GM23338 (cell line): ENCODE measurements at regions not wholly inside any gene's neighbourhood (a gene's known extent, or its start where the extent isn't known, plus 50 kb on each side); places are given as distances from the start of the nearest gene placed in this dataset.
"Not testable (repeated sequence)": the region's sequence is repeated elsewhere in the genome, so short reads cannot be mapped to it uniquely, and the experiment has no call there.

Source experiments
- ATAC-seq: fragments of 200-7000 bp; cut with Tn5 transposase; 3 replicates; pipeline ENCODE4 v1.9.1; 2020
- DNase-seq: peaks from one replicate; pipeline ENCODE4 v3.0.0-alpha.2; 2015; ENCODE audit warnings: low spot score
- H2AFZ ChIP-seq: fragments of 200-600 bp; sonication (generic); 2 replicates; pipeline ENCODE4 v1.8.0; 2016; ENCODE audit warnings: antibody characterized with exemption, mild to moderate bottlenecking, moderate library complexity
- H3F3A ChIP-seq: fragments of 200-600 bp; sonication (generic); replicated peaks from 2 replicates; pipeline ENCODE4 v1.8.0; 2017; ENCODE audit warnings: antibody characterized with exemption, mixed run types, low read depth
- H3K27ac ChIP-seq: fragments of 200-600 bp; sonication (generic); 2 replicates; pipeline ENCODE4 v1.6.1; 2016; ENCODE audit warnings: low read depth
- H3K27me3 ChIP-seq: fragments of 200-600 bp; sonication (generic); 2 replicates; pipeline ENCODE4 v1.8.0; 2016; ENCODE audit warnings: mild to moderate bottlenecking, mixed run types, moderate library complexity; ENCODE audit not compliant: insufficient read depth
- H3K36me3 ChIP-seq: fragments of 200-600 bp; sonication (generic); 2 replicates; pipeline ENCODE4 v1.8.0; 2016; ENCODE audit warnings: mild to moderate bottlenecking; ENCODE audit not compliant: insufficient read depth
- H3K4me1 ChIP-seq: fragments of 200-600 bp; sonication (generic); 2 replicates; pipeline ENCODE4 v1.8.0; 2016; ENCODE audit warnings: mild to moderate bottlenecking, moderate library complexity; ENCODE audit not compliant: insufficient read depth
- H3K4me2 ChIP-seq: fragments of 200-600 bp; sonication (generic); 2 replicates; pipeline ENCODE4 v1.7.1; 2017; ENCODE audit warnings: mixed run types
- H3K4me3 ChIP-seq: fragments of 200-600 bp; sonication (generic); 2 replicates; pipeline ENCODE4 v1.6.1; 2016; ENCODE audit warnings: mixed run types
- H3K79me2 ChIP-seq: fragments of 200-600 bp; sonication (generic); replicated peaks from 2 replicates; pipeline ENCODE4 v1.8.0; 2017; ENCODE audit warnings: mild to moderate bottlenecking; ENCODE audit not compliant: insufficient read depth
- H3K9me2 ChIP-seq: fragments of 200-600 bp; sonication (generic); 2 replicates; pipeline ENCODE4 v1.8.0; 2017; ENCODE audit not compliant: insufficient read depth
- H4K20me1 ChIP-seq: fragments of 200-600 bp; sonication (generic); replicated peaks from 2 replicates; pipeline ENCODE4 v1.8.0; 2017; ENCODE audit warnings: mild to moderate bottlenecking; ENCODE audit not compliant: insufficient read depth
- H3K27ac Mint-ChIP-seq: 2 replicates; pipeline ENCODE4 v1.8.0; 2020; ENCODE audit warnings: inconsistent platforms, mild to moderate bottlenecking, moderate library complexity, mixed read lengths
- H3K27me3 Mint-ChIP-seq: 3 replicates; pipeline ENCODE4 v1.8.0; 2022; ENCODE audit warnings: low read depth, mild to moderate bottlenecking, moderate library complexity, mixed read lengths, inconsistent platforms; ENCODE audit not compliant: insufficient read depth, poor library complexity
- H3K36me3 Mint-ChIP-seq: 3 replicates; pipeline ENCODE4 v1.8.0; 2021; ENCODE audit warnings: low read depth, mild to moderate bottlenecking, inconsistent platforms, moderate library complexity, mixed read lengths
- H3K4me1 Mint-ChIP-seq: 3 replicates; pipeline ENCODE4 v1.8.0; 2020; ENCODE audit warnings: mild to moderate bottlenecking, inconsistent platforms, mixed read lengths
- H3K4me3 Mint-ChIP-seq: 3 replicates; pipeline ENCODE4 v1.8.0; 2021; ENCODE audit warnings: moderate library complexity, mild to moderate bottlenecking, inconsistent platforms, mixed read lengths
- H3K9me3 Mint-ChIP-seq: 3 replicates; pipeline ENCODE4 v1.8.0; 2020; ENCODE audit warnings: moderate library complexity, mild to moderate bottlenecking, inconsistent platforms, mixed read lengths
- CREB1 ChIP-seq: fragments of 250-450 bp; sonication (Bioruptor Pico); IDR thresholded peaks from 2 replicates; pipeline ENCODE4 v1.5.0; 2020; ENCODE audit warnings: low read depth, mild to moderate bottlenecking, moderate library complexity
- CTCF ChIP-seq, 2 experiments: fragments of 200-600 bp in 1 of 2; sonication (generic) in 1 of 2; conservative IDR thresholded peaks; 2 replicates each; pipeline versions ENCODE4 v1.5.1 to v1.6.1; 2016 to 2017; ENCODE audit warnings: antibody characterized with exemption in 2 of 2, low read depth in 2 of 2, mild to moderate bottlenecking in 2 of 2, moderate library complexity in 1 of 2
- EZH2 ChIP-seq: fragments of 200-600 bp; sonication (generic); IDR thresholded peaks from one replicate; pipeline ENCODE4 v1.8.0; 2017; ENCODE audit warnings: antibody characterized with exemption, mild to moderate bottlenecking, low read depth; ENCODE audit not compliant: unreplicated experiment
- JUNB ChIP-seq: IDR thresholded peaks from one replicate; pipeline ENCODE4 v1.6.1; 2016; ENCODE audit warnings: antibody characterized with exemption; ENCODE audit not compliant: unreplicated experiment
- POLR2AphosphoS5 ChIP-seq: IDR thresholded peaks from 2 replicates; pipeline ENCODE4 v1.6.1; 2016; ENCODE audit warnings: antibody characterized with exemption, low read depth
- REST ChIP-seq: IDR thresholded peaks from one replicate; pipeline ENCODE4 v1.6.1; 2018; ENCODE audit warnings: antibody characterized with exemption; ENCODE audit not compliant: unreplicated experiment
- STAT1 ChIP-seq: IDR thresholded peaks from one replicate; pipeline ENCODE4 v1.6.1; 2016; ENCODE audit warnings: antibody characterized with exemption; ENCODE audit not compliant: unreplicated experiment

- Histone ChIP-seq H3K9me2 (0 out of 2 replicates have a peak, but pooled peaks cover 3% of the 10 kb centered on the region), H3K4me1 (no peaks in the 10 kb centered on the region), H3K36me3 (peaks cover 3% of the 10 kb centered on the region; the same call in 1 of the 2 replicates), H3F3A (no peaks in the 10 kb centered on the region), H4K20me1 (no peaks in the 10 kb centered on the region), H3K27ac (no peak overlapping the region), H3K4me3 (no peak overlapping the region), H3K27me3 (no peaks in the 10 kb centered on the region), H2AFZ (no peak overlapping the region), H3K79me2 (no peaks in the 10 kb centered on the region), H3K4me2 (no peak overlapping the region)
- Mint-ChIP-seq H3K36me3 (peaks cover 27% of the 10 kb centered on the region), H3K9me3 (peaks cover 46% of the 10 kb centered on the region), H3K4me1 (no peaks in the 10 kb centered on the region), H3K27ac (no peak overlapping the region), H3K4me3 (no peak overlapping the region), H3K27me3 (peaks cover 2% of the 10 kb centered on the region)
- ATAC-seq: no peak
- DNase-seq: no peak
- TF ChIP-seq CREB1: no peak
- no peak for TF ChIP-seq JUNB
- TF ChIP-seq REST: no peak
- TF ChIP-seq CTCF (conservative IDR thresholded peaks at IDR 0.05; ENCODE audit: low read depth in 2 of 2): no peak
- no peak for TF ChIP-seq EZH2
- no peak for TF ChIP-seq POLR2AphosphoS5
- no peak for TF ChIP-seq STAT1
Observed at GRCh38 chr7:130856866-130857265, 122.9 kb upstream of the KLF14 start.

GRCh38 chr7:130860832-130861231 lies 126.8 kb upstream of the KLF14 start:
- peaks cover 30% of the 10 kb centered on the region for H3K36me3 Mint-ChIP-seq
- not testable (repeated sequence) for H3K4me3 ChIP-seq, ATAC-seq, H3K36me3 ChIP-seq, H2AFZ ChIP-seq, H3K27ac ChIP-seq, H3K4me2 ChIP-seq, H4K20me1 ChIP-seq, H3K27me3 Mint-ChIP-seq, H3F3A ChIP-seq, H3K79me2 ChIP-seq, H3K4me1 ChIP-seq, H3K27ac Mint-ChIP-seq, H3K27me3 ChIP-seq, H3K9me2 ChIP-seq, DNase-seq, H3K4me3 Mint-ChIP-seq, H3K4me1 Mint-ChIP-seq
- H3K9me3 Mint-ChIP-seq: peaks cover 55% of the 10 kb centered on the region
